GM18508 (cell line): ENCODE measurements at regions not wholly inside any gene's neighbourhood (a gene's known extent, or its start where the extent isn't known, plus 50 kb on each side); places are given as distances from the start of the nearest gene placed in this dataset.

ENCODE experiments used
- ATAC-seq: cut with Tn5 transposase; IDR thresholded peaks from one replicate; pipeline ENCODE4 v1.9.1; 2021; ENCODE audit warnings: moderate number of reproducible peaks; ENCODE audit not compliant: insufficient read depth, unreplicated experiment

DNA sequence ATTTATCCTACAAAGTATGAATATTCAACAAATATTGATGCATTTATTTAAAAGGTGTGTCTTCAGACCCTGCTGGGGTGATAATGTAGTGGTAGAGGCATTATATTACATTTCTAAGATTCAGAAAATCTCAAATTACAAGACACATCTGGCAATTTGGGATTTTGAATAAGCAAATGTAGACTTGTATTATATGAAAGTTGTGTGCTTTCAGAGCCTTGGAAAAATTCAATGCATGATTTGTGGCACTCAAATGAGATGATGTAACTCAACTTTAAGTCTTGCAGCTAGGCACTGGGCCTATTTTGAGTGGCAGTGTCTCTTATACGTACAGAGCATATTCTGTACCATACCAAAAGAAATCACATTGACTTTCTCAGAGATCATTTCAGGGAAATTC is 214.4 kb downstream of the ETS1 start:
- no peak for ATAC-seq

DNA sequence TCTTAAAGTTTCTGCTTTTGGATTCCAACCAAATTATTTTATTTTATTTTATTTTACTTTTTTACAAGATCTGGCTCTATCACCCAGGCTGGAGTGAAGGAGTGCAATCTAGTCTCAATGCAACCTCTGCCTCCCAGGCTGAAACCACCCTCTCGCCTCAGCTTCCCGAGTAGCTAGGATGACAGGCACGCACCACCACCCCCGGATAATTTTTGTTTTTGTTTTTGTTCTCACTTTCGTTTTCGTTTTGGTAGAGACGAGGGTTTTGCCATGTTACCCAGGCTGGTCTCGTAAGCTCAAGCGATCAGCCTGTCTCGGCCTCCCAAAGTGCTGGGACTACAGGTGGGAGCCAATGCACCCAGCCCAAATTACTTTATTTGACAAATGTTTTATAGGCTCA is 219.8 kb downstream of the ETS1 start:
- no peak for ATAC-seq

DNA sequence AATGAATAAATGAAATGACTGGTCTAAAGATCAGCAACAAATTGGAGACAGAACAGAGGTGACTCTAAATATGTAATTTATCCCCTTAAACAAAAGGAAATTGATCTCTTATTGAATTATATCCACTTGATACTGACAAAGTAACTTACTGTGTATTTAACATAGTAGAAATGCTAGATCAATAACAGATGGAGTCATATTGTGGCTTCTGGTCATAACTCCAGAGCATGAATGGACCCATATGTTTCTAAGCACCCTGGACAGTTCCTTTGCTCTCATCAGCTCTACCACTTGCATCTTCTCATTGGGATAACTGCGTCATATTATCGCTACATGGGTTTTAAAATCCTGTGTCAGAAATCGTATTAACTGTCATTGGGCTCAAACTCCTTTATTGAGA is 222.3 kb downstream of the ETS1 start:
- no peak for ATAC-seq

DNA sequence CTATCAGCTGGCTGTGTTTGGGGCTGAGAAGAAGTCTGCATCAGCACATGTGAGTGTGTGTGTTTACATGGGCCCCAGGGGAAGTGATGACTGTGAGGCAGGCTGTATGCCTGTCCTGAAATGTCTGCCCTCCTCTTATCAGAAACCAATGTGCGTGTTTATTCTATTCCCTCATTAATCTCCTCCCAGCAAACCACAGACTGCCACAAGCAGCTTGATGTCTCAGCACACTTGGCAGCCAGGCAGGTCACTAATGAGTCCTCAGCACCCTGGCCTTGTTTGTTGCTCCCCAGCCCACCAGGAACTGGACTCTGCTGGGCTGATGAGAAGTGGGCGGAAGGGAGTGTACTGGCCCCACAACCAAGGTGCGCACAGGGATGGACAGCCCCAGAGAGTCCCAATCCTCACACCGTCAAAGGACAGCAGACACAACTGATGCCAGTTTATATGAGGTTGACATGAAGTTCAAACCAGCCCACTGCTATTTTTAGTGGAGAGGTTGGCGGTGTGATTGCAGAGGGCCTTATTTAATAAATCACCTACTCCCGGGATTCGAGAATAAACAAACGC is 225.8 kb downstream of the ETS1 start:
- no peak for ATAC-seq

DNA sequence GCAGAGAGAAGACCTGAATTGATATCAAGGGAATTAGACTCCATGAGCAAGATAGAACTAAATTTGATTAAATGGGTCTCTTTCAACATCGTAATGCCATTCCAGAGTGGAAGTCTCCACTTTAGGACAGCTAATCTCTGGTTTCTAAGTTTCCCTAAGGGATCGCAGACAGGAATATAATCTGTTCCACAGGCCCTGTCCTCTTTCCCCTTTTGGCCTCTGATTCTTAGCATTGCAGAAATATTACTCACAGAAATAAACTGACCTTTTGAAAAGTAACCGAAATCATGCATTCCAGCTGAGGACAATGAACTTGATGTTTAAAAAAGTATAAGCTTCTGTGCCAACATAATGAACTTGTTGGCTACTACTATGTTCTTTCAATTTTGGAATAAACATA is 227.8 kb downstream of the ETS1 start:
- ATAC-seq, result no peak

DNA sequence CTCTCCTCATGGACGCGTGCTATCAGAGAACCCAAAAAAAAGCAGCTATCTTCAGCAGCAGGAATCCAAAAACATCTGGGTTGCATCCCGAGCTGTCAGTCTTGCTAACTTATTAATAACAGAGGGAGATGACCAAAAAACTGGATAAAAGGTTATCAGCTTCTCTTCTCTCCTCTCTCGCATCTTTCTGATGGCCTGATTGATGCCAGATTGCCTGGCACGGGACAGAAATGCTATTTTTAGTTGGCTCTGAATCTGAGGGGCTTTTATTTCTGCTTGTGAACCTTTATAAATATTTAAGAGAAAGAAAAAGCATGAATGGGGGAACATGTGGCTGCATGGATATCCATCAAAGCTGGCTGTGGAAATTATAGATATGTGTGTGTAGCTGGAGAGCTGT is 230.3 kb downstream of the ETS1 start:
- no peak for ATAC-seq

DNA sequence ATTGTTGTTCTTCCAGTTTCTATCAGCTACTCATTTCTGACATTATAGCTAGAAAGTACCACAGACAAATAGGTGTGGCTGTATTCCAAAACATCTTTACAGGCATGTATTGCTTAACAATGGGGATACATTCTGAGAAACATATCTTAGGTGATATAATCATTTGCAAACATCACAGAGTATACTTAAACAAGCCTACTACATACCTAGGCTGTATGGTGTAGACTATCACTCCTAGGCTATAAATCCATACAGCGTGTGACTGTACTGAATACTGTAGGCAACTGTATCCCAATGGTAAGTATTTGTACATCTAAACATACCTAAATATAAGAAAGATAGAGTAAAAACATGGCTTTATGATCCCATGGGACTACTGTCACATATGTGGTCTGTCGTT is 231.8 kb downstream of the ETS1 start:
- ATAC-seq, result no peak

DNA sequence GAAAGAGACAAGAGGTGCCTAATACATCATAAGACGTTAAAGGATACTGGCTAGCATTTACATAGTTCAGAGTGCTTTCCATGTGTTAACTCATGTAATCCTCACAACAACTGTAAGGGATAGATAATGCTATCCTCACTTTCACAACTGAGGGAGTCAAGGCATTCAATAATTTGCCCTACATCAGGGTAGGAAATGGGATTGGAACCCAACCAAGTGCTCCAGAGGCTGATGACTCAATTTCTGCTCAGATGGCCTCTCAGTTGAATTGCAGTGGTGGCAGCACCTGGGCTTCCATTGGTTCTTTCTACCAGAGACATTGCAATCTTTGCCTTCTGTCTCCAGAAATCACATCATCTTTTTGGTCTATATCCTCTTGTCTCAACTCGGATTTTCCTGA is 232.9 kb downstream of the ETS1 start:
- ATAC-seq, result no peak

DNA sequence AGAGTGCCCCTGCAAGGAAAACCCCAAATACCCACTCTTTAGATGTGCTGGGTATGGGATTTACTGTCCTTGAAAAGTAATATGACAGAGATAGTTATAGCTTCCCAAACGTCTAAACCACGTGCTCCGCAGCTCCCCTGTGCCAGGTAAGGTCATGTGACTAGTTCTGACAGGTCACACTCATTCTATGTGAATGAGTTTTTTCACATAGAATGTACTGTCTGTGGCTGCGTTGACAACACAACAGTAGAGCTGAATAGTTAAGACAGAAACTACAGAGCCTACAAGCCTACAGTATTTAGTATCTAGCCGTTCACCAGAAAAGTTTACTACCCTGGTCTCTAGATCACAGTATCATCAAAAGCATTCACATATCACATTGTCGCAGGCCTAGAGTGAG is 236.2 kb downstream of the ETS1 start:
- no peak for ATAC-seq

DNA sequence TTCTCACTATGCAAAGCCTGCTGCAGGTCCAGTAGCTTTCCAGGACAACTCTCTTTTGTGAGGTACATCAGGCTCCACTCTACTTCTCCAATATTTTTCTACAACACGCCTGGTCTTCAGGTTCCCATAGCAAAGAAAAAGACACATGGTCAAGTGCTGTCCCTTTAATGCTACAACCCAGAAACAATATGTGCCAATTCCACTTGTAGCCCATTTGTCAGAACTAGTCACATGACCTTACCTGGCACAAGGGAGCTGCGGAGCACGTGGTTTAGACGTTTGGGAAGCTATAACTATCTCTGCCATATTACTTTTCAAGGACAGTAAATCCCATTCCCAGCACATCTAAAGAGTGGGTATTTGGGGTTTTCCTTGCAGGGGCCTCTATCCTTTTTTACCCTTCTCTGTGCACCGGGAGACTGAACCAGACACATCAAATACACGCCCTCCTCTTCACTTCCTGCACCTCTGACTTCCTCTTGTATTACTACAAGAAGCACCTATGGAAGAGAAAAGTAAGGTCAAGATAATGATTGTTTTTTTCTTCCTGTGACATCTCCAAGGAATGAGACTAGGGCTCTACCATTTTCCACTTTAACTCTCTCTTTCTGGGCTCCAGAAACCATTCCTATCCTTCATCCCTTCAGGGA is 237.6 kb downstream of the ETS1 start:
- no peak for ATAC-seq

DNA sequence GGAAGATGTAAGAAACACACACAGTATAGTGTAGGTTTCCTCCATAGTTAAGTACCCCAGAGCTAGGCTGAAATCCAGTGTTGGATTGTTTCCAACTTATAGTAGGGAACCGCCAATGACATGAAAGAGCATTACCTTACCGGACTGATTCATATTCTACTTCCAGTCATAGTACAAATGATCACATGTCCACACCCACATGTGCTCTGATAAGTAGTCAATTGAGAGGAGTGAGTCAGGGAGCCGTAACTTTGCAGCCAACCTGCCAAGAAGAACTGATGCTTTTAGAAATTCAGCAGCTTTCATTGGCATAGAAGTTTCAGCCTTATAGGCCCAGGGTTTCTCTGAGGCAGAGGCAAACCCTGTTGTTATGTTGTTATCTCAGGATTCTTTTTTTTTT is 240.6 kb downstream of the ETS1 start:
- ATAC-seq, result no peak

DNA sequence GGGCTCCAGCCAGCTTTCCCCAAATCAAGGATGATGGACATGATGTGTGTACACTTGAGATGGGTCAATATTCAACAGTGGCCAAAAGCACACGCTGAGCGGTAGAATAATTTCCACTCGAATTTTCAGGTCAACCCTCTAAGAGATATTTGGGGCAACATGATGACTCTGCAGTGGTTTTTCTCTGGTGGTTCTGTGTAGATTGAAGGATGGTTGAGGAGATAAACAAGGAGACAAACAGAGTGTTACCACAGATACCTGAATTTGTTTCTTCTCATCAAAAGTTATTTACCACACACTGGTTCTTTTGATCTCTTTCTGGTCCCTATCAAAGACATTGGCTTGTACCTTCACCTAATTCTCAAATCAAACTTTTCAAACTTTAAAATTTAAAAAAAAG is 242.0 kb downstream of the ETS1 start:
- ATAC-seq, result no peak

DNA sequence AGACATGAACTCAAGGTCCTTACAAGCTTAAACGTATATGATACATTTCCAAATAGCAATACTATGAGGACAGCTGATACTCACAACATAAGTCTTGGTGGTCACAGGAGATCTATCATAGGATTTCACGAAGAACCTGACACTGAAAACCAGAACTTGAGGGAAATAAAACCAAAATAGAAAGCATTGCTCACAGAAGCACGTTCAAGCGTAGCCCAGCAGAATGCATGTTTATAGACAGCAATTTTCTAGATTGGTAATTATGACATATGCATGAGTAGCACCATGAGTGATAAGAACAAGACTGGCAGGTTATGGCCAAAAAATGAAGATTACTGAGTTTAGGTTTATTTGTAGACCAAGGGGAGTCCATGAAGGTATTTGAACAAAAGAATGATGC is 243.5 kb downstream of the ETS1 start:
- no peak for ATAC-seq

DNA sequence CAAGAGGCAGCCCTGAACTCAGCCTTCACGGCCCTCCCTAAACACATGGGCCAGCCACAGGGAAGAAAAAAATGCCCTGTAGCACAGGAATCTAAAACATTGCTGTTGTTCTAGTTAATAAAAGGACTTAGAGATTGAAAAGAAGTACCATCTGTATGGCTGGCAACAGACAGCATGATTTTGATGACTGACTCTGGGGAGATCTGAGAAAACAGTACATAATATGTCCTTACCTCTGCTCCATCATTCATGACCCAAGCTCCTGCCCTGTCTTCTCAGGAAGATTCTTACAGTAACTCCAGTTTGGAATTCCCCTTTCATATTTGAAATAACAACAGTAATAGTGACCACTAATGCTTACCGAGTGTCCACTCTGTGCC is 244.2 kb downstream of the ETS1 start:
- ATAC-seq, result peak; percentile 24

DNA sequence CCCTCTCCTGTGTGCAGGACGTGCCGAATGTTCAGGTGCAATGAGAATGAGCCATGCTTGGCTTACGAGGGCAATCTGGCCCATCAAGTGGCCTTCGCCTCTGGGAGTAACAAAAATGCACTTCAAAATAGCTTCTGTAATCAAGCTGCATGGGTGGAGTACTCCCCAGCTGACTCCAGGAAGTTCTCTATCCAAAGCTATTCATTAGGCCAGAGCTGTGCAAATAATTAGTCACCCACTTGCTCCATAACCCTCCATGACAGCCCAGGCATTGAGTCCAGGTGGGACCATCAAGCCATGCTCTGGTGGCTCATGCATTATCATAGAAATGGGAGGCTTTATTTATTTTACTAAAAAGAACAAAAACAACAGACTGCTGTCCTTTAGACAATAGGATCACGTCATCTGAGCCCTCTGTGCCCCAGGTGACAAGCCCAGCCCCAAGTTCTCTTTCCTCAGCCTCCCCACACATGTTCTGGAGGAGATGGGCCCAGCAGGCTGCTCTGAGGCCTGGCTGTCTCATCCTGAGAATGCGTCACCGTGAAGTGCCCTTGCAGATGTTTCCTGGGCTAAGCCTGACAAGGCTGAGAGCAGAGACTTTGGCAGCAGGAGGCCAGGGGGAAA is 244.7 kb downstream of the ETS1 start:
- peak; percentile 81 for ATAC-seq

DNA sequence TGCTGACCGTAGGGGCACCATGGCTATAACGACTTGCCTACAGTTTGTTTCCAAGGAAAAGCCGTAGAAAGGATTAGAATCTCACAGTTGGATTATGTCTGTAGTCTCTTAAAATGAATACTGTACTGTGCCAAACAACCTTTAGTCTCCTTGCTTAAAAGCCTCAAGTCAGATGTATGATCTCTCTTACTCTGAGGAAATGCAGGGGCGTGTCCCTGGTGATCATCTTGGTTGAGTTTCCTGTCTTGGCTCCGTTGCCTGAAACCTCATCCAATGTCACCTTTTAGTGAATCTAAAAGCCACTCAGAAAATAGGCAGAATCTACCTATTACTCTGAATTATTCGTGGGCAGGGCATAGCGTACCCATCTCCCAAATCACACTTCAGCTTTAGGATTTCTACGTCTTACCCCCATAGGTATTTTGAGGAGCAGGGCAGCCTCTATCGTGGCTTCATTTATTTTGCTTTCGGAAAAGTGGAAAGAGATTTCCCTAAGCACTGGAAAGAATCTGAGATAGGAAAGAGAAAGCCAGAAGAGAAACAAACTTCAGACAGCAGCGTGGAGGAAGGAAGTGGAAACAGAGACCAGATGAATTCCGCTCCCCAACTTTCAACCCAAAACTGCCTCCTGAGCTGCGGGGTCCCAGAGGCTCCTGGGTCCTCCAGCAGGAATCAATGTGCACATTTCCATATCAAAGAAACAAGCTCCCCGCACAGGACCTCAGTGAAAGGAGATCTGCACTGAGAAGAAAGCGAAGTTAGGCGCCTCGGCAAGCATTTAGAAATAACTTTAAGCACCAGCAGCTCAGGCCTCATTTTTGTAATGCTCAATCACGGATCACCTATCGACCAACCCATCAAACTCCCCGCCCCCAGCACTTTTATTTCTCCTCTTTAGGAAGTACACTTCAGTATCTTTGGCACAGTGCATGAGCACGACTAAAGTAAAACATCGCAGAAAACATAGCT is 245.8 kb downstream of the ETS1 start:
- ATAC-seq, result no peak

DNA sequence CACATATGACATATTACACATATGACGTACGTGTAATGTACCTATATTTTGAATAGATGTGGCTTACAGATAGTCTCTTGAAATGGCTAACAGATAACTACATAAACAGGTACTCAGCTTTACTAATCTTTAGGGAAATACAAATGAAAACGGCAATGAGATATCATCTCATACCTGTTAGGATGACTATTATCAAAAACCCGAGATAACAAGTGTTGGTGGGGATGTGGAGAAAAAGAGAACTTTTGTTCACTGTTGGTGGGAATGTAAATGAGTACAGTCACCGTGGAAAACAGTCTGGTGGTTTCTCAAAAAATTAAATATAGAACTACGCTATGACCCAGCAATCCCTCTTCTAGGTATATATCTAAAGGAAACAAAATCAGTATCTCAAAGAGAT is 247.6 kb downstream of the ETS1 start:
- ATAC-seq, result no peak

DNA sequence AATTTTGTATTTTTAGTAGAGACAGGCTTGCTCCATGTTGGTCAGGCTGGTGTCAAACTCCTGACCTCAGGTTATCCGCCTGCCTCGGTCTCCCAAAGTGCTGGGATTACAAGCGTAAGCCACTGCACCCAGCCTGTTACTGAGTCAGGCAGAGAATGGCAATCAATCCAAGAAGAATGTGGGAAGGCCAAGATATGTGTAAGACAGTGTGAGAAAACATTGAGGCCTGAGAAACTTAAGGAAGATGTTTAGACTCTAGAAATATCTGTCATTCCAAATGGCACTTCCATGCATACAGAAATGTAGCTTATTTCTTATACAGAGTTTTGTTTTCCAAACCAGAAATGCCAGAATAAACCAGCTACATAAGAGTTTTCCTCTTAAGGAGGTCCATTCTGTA is 248.5 kb downstream of the ETS1 start:
- ATAC-seq, result no peak

DNA sequence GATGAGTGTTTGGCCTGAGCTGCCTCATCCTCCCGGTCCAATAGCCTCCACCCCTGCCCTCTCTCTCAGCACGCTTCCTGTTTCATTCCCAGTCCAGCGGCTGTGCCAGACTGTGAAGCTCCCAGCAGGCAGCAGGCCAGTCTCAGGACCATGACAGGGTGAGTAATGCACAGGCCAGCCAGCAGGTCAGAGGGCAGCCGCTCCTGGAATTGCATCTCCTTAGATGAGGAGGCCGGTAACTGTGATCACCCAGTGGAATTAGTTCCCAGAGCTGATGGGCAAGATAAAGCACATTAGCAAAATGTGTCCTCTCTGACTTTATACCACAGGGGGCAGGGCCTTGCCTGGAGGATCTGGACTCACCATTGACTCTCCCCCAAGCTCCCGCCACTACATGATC is 251.2 kb downstream of the ETS1 start:
- no peak for ATAC-seq

DNA sequence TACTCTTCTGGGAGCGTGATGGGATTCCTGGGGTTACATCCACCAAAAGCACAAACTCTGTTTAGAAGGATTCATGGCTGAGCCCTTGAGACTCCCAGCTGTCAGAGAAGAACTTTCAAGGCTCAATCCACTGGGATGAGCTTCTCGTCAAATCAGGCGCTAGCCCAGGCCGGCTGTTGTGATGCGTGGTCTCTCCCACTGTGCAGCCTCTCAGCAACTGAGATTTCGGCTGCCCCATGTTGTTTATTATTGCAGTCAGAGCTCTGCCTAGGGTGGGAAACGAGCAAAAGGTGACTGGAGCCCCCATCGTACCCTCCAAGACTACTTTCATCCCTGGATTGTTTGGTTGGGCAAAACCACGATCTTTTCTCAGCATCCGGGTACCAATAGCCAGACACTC is 251.6 kb downstream of the ETS1 start:
- no peak for ATAC-seq
